H1 (cell line): ENCODE measurements at regions not wholly inside any gene's neighbourhood (a gene's known extent, or its start where the extent isn't known, plus 50 kb on each side); places are given as distances from the start of the nearest gene placed in this dataset.

Source experiments
- CTCF ChIA-PET: fragments of 300-600 bp; sonication (Branson Sonifier 250); formaldehyde crosslinking; loops from one replicate; lab custom pipeline; 2021; ENCODE audit not compliant: partially characterized antibody; lab: Charles Lee
- POLR2A ChIA-PET: fragments of 300-600 bp; sonication (Branson Sonifier 250); formaldehyde crosslinking; loops from one replicate; lab custom pipeline; 2021; ENCODE audit warnings: inconsistent platforms; ENCODE audit not compliant: partially characterized antibody; lab: Charles Lee
- DNase-seq, 2 experiments: peaks; one replicate each; pipeline versions ENCODE4 v3.0.0 to v3.0.0-alpha.2; 2010 to 2022; ENCODE audit warnings: low spot score in 2 of 2, low read depth in 1 of 2, mixed read lengths in 1 of 2
- FAIRE-seq: peaks from 2 replicates; lab custom pipeline; 2011; peaks lifted over from hg19 to GRCh38; lab: Jason Lieb, UNC
- H2AFZ ChIP-seq: 2 replicates; pipeline ENCODE4 v1.8.1; 2012; ENCODE audit warnings: low read length, inconsistent platforms
- H2AK5ac ChIP-seq: 2 replicates; pipeline ENCODE4 v1.6.1; 2013; ENCODE audit warnings: low read depth, low read length
- H2BK120ac ChIP-seq: replicated peaks from 2 replicates; pipeline ENCODE3; 2013; ENCODE audit warnings: low read depth, low read length, inconsistent platforms
- H2BK12ac ChIP-seq: 2 replicates; pipeline ENCODE4 v1.6.1; 2013; ENCODE audit warnings: low read depth, low read length
- H2BK15ac ChIP-seq: 2 replicates; pipeline ENCODE4 v1.6.1; 2013; ENCODE audit warnings: low read length
- H2BK20ac ChIP-seq: 2 replicates; pipeline ENCODE4 v1.6.1; 2013; ENCODE audit warnings: low read length
- H2BK5ac ChIP-seq: 2 replicates; pipeline ENCODE4 v1.6.1; 2013; ENCODE audit warnings: low read depth, low read length
- H3K14ac ChIP-seq: 2 replicates; pipeline ENCODE4 v1.6.1; 2013; ENCODE audit warnings: inconsistent platforms; ENCODE audit not compliant: insufficient read length
- H3K18ac ChIP-seq: 2 replicates; pipeline ENCODE4 v1.6.1; 2013; ENCODE audit warnings: low read length; ENCODE audit errors: extremely low read depth
- H3K23ac ChIP-seq: 2 replicates; pipeline ENCODE4 v1.6.1; 2013; ENCODE audit warnings: inconsistent platforms; ENCODE audit not compliant: insufficient read length
- H3K23me2 ChIP-seq: 2 replicates; pipeline ENCODE4 v1.6.1; 2013; ENCODE audit warnings: low read depth, low read length
- H3K27ac ChIP-seq: 2 replicates; pipeline ENCODE4 v1.6.1; 2011; ENCODE audit warnings: low read depth, low read length, inconsistent platforms
- H3K27me3 ChIP-seq, 4 experiments: replicated peaks in 1 of 4; 1 replicate in 1 of 4; 2 replicates in 3 of 4; pipeline versions ENCODE4 v1.6.1 to v1.8.1; 2011 to 2013; ENCODE audit warnings: low read length in 3 of 4, mild to moderate bottlenecking in 3 of 4, inconsistent platforms in 2 of 4, mixed read lengths in 2 of 4, moderate library complexity in 1 of 4; ENCODE audit not compliant: control insufficient read depth in 3 of 4, insufficient read depth in 3 of 4; ENCODE audit errors: extremely low read depth in 1 of 4
- H3K36me3 ChIP-seq, 4 experiments: 2 replicates each; pipeline versions ENCODE4 v1.6.1 to v1.8.1; 2011 to 2013; ENCODE audit warnings: mild to moderate bottlenecking in 4 of 4, low read length in 3 of 4, moderate library complexity in 2 of 4, control low read depth in 1 of 4, inconsistent platforms in 1 of 4; ENCODE audit not compliant: insufficient read depth in 4 of 4, control insufficient read depth in 2 of 4
- H3K4ac ChIP-seq: replicated peaks from 2 replicates; pipeline ENCODE3; 2013; ENCODE audit warnings: low read length, low read depth, mixed read lengths, inconsistent platforms; ENCODE audit not compliant: insufficient read length
- H3K4me1 ChIP-seq, 4 experiments: replicated peaks in 1 of 4; 1 replicate in 1 of 4; 2 replicates in 3 of 4; pipeline versions ENCODE4 v1.6.1 to v1.8.1; 2011 to 2013; ENCODE audit warnings: low read length in 3 of 4, inconsistent platforms in 2 of 4, mixed read lengths in 1 of 4; ENCODE audit not compliant: insufficient read depth in 4 of 4, control insufficient read depth in 3 of 4
- H3K4me2 ChIP-seq, 2 experiments: 2 replicates each; pipeline versions ENCODE4 v1.6.1 to v1.8.1; 2011 to 2013; ENCODE audit warnings: low read depth in 2 of 2, low read length in 2 of 2, control low read depth in 1 of 2, inconsistent platforms in 1 of 2, mild to moderate bottlenecking in 1 of 2; ENCODE audit not compliant: insufficient read depth in 1 of 2
- H3K4me3 ChIP-seq, 4 experiments: fragments of 200-600, 300-600 bp in 1 of 4; sonication (generic), shearing (Covaris generic), sonication (Bioruptor Twin) in 1 of 4; 2 replicates each; pipeline versions ENCODE4 v1.5.1 to v1.8.1; 2011 to 2016; ENCODE audit warnings: low read length in 4 of 4, low read depth in 3 of 4, control low read depth in 2 of 4, inconsistent platforms in 2 of 4, mild to moderate bottlenecking in 2 of 4, mixed read lengths in 1 of 4, moderate library complexity in 1 of 4; ENCODE audit not compliant: insufficient read depth in 2 of 4; ENCODE audit errors: extremely low read depth in 1 of 4
- H3K56ac ChIP-seq: replicated peaks from 2 replicates; pipeline ENCODE3; 2013; ENCODE audit warnings: low read depth, mild to moderate bottlenecking, mixed read lengths, low read length, inconsistent platforms; ENCODE audit not compliant: insufficient read length
- H3K79me1 ChIP-seq: 2 replicates; pipeline ENCODE4 v1.6.1; 2013; ENCODE audit warnings: low read depth, low read length, control low read depth
- H3K79me2 ChIP-seq, 2 experiments: 2 replicates each; pipeline versions ENCODE4 v1.6.1 to v1.8.1; 2012 to 2013; ENCODE audit warnings: low read length in 2 of 2, mild to moderate bottlenecking in 2 of 2, inconsistent platforms in 1 of 2; ENCODE audit not compliant: insufficient read depth in 2 of 2, control insufficient read depth in 1 of 2
- H3K9ac ChIP-seq, 4 experiments: replicated peaks in 1 of 4; 1 replicate in 1 of 4; 2 replicates in 3 of 4; pipeline versions ENCODE4 v1.6.1 to v1.8.1; 2011 to 2013; ENCODE audit warnings: low read depth in 3 of 4, low read length in 3 of 4, control low read depth in 2 of 4, mild to moderate bottlenecking in 2 of 4, moderate library complexity in 2 of 4, inconsistent platforms in 1 of 4; ENCODE audit errors: extremely low read depth in 1 of 4
- H3K9me3 ChIP-seq, 2 experiments: 2 replicates each; pipeline versions ENCODE4 v1.6.1 to v1.8.1; 2012 to 2013; ENCODE audit warnings: mild to moderate bottlenecking in 2 of 2, moderate library complexity in 2 of 2, control low read depth in 1 of 2, inconsistent platforms in 1 of 2, low read depth in 1 of 2, low read length in 1 of 2, mixed read lengths in 1 of 2; ENCODE audit not compliant: insufficient read depth in 2 of 2
- H4K20me1 ChIP-seq, 2 experiments: replicated peaks in 1 of 2; 2 replicates each; pipeline versions ENCODE3 to v1.8.1; 2011 to 2013; ENCODE audit warnings: inconsistent platforms in 2 of 2, low read length in 2 of 2, mild to moderate bottlenecking in 1 of 2; ENCODE audit not compliant: insufficient read depth in 2 of 2, control insufficient read depth in 1 of 2
- H4K5ac ChIP-seq: 2 replicates; pipeline ENCODE4 v1.6.1; 2013; ENCODE audit warnings: low read length, low read depth, mixed read lengths, inconsistent platforms; ENCODE audit not compliant: insufficient read length
- H4K8ac ChIP-seq: 2 replicates; pipeline ENCODE4 v1.8.0; 2013; ENCODE audit warnings: mild to moderate bottlenecking, moderate library complexity, low read length, inconsistent platforms; ENCODE audit not compliant: insufficient read depth; ENCODE audit errors: extremely low read depth
- H4K91ac ChIP-seq: replicated peaks from 2 replicates; pipeline ENCODE3; 2013; ENCODE audit warnings: low read length, mixed read lengths, inconsistent platforms; ENCODE audit not compliant: insufficient read length
- ASH2L ChIP-seq: fragments of 200-600, 300-600 bp; sonication (generic); IDR thresholded peaks from one replicate; pipeline ENCODE4 v1.7.1; 2017; ENCODE audit warnings: low read length
- BACH1 ChIP-seq: IDR thresholded peaks from 2 replicates; pipeline ENCODE4 v1.6.1; 2012; ENCODE audit warnings: low read length, improper control_type of control experiment
- BRCA1 ChIP-seq: IDR thresholded peaks from 2 replicates; pipeline ENCODE4 v1.6.1; 2012; ENCODE audit warnings: low read depth, low read length, improper control_type of control experiment
- CTBP2 ChIP-seq: IDR thresholded peaks from 2 replicates; pipeline ENCODE4 v1.7.0; 2011; ENCODE audit warnings: borderline replicate concordance, mild to moderate bottlenecking, moderate library complexity, mixed read lengths, low read length; ENCODE audit not compliant: insufficient read depth, insufficient read length
- EZH2 ChIP-seq: fragments of 200-600 bp; sonication (generic); IDR thresholded peaks from 2 replicates; pipeline ENCODE4 v1.7.1; 2012; ENCODE audit warnings: low read depth, mild to moderate bottlenecking, moderate library complexity, low read length, inconsistent platforms; ENCODE audit not compliant: severe bottlenecking
- GABPA ChIP-seq: IDR thresholded peaks from 2 replicates; pipeline ENCODE4 v1.6.1; 2011; ENCODE audit warnings: mild to moderate bottlenecking, low read length, moderate library complexity, borderline replicate concordance; ENCODE audit not compliant: insufficient read depth
- HDAC2 ChIP-seq, 2 experiments: fragments of 300-600 bp in 1 of 2; sonication (generic) in 1 of 2; IDR thresholded peaks; 2 replicates each; pipeline ENCODE4 v1.6.1; 2011 to 2012; ENCODE audit warnings: low read depth in 2 of 2, low read length in 2 of 2, mild to moderate bottlenecking in 2 of 2, moderate library complexity in 2 of 2, borderline replicate concordance in 1 of 2, inconsistent platforms in 1 of 2
- KDM5A ChIP-seq: fragments of 200-600 bp; IDR thresholded peaks from 2 replicates; pipeline ENCODE4 v1.7.1; 2012; ENCODE audit warnings: mild to moderate bottlenecking, low read length, inconsistent platforms, mixed read lengths
- NRF1 ChIP-seq: IDR thresholded peaks from 2 replicates; pipeline ENCODE4 v1.6.1; 2011; ENCODE audit warnings: mild to moderate bottlenecking, low read depth, low read length, improper control_type of control experiment
- PHF8 ChIP-seq: fragments of 200-600 bp; sonication (generic); conservative IDR thresholded peaks from 2 replicates; pipeline ENCODE4 v1.7.1; 2012; ENCODE audit warnings: low read depth, mild to moderate bottlenecking, inconsistent platforms, low read length, moderate library complexity
- TAF7 ChIP-seq: optimal IDR thresholded peaks from 2 replicates; pipeline ENCODE3; 2011; ENCODE audit warnings: low read depth, mild to moderate bottlenecking, inconsistent platforms, low read length, moderate library complexity, borderline replicate concordance
- WGBS, 2 experiments: shearing (Covaris generic) in 1 of 2; methylation state at CpG; one replicate each; pipeline versions ENCODE4 v1.1.6 to v1.1.7; 2013 to 2015; ENCODE audit warnings: low lambda C conversion rate in 2 of 2, mixed read lengths in 2 of 2, inconsistent platforms in 1 of 2, low coverage in 1 of 2, missing lambda C conversion rate in 1 of 2; ENCODE audit not compliant: insufficient replicate concordance in 2 of 2, insufficient coverage in 1 of 2, insufficient read length in 1 of 2; ENCODE audit errors: extremely low coverage in 1 of 2, missing lambda C conversion rate in 1 of 2; 5-methylcytosine and 5-hydroxymethylcytosine counted together
- TF ChIP-seq, protein P1 (sequence below): IDR thresholded peaks from 2 replicates; pipeline ENCODE4 v1.6.1; 2012; ENCODE audit warnings: low read length, inconsistent platforms

DNA sequence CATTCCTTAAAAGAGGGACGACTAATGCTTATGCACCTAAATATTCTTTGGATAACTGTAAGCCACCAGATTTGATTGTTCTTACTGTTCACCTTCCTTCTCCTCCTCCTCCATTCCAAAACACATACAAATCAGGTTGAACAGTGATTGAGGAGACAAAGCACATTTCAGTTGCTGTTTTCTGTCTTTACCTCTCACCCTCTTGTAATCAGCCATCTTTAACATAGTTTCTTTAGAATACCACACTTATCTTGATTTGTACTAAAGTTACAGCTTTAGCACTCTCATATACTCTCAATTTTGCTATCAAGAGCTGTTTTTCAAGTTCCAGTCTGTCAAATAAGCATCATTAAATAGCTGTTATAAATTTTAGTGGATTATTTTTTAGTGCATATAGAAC lies 338.3 kb upstream of the RGS6 start:
- FAIRE-seq = no peak
- Histone ChIP-seq H4K91ac (no peak overlapping the region), H3K56ac (no peak overlapping the region), H4K20me1 (peaks cover 0 to 7% of the 10 kb centered on the region in 2 experiments), H3K4me3 (no peak overlapping the region), H4K8ac (no peak overlapping the region), H3K23ac (no peak overlapping the region), H3K23me2 (no peaks in the 10 kb centered on the region), H2BK5ac (no peak overlapping the region), H3K14ac (no peak overlapping the region), H2BK120ac (no peak overlapping the region), H3K79me2 (peaks cover 0 to 22% of the 10 kb centered on the region in 2 experiments; a peak in 2 of 4 replicates), H2AFZ (no peak overlapping the region), H3K79me1 (no peaks in the 10 kb centered on the region; the same call in 1 of the 2 replicates), H3K4me2 (no peak overlapping the region), H3K9me3 (no peaks in the 10 kb centered on the region), H3K36me3 (no peaks in the 10 kb centered on the region), H3K27ac (no peak overlapping the region), H4K5ac (no peak overlapping the region), H3K4ac (no peak overlapping the region), H2BK20ac (no peak overlapping the region), H3K9ac (no peak overlapping the region), H3K27me3 (no peaks in the 10 kb centered on the region), H3K18ac (no peak overlapping the region), H3K4me1 (no peaks in the 10 kb centered on the region), H2BK12ac (no peak overlapping the region), H2BK15ac (no peak overlapping the region), H2AK5ac (no peak overlapping the region)
- whole genome bisulfite sequencing, 2 experiments = 86% methylated on average over 1 of the region's 1 CpG; no CpG with 5 or more reads in 1 of the 2 experiments
- DNase-seq = no peak
- POLR2A ChIA-PET = no interaction called here
- CTCF ChIA-PET = interaction anchor here (0.9 kb wide), 1 partner anchor 10 kb away, joined by 3 read pairs; no protein-coding TSS in a partner anchor
- TF ChIP-seq NRF1 (no peak), BRCA1 (no peak), BACH1 (no peak), HDAC2 (IDR thresholded peaks at IDR 0.05; ENCODE audit: borderline replicate concordance in 1 of 2, low read depth in 2 of 2, low read length in 2 of 2) (no peak), GABPA (no peak), ASH2L (no peak), PHF8 (no peak), EZH2 (no peak), KDM5A (no peak), TAF7 (no peak), CTBP2 (no peak)
- TF ChIP-seq, protein P1, sequence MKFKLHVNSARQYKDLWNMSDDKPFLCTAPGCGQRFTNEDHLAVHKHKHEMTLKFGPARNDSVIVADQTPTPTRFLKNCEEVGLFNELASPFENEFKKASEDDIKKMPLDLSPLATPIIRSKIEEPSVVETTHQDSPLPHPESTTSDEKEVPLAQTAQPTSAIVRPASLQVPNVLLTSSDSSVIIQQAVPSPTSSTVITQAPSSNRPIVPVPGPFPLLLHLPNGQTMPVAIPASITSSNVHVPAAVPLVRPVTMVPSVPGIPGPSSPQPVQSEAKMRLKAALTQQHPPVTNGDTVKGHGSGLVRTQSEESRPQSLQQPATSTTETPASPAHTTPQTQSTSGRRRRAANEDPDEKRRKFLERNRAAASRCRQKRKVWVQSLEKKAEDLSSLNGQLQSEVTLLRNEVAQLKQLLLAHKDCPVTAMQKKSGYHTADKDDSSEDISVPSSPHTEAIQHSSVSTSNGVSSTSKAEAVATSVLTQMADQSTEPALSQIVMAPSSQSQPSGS = no peak
